ENCODE measurements at regions not wholly inside any gene's neighbourhood (a gene's known extent, or its start where the extent isn't known, plus 50 kb on each side); places are given as distances from the start of the nearest gene placed in this dataset.

DNA sequence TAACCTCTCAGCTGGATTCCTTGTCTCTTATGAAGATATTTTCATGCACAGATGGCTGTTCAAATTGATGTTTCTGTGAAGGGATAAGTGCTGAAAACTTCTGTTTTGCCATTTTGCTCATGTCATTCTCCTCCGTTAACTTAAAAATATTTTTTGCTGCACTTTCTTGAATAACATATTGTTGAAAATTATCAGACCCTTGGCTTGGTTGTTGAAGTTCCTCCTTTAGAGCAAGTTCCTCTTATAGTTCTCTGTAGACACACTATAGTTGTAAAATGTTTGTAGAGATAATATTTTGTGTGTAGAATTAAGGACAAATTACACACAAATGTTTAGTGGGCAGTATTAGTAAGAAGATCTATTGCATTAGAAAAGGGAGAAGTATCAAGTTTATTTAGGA is 300.4 kb downstream of the SV2B start:
- TF ChIP-seq, protein P1, sequence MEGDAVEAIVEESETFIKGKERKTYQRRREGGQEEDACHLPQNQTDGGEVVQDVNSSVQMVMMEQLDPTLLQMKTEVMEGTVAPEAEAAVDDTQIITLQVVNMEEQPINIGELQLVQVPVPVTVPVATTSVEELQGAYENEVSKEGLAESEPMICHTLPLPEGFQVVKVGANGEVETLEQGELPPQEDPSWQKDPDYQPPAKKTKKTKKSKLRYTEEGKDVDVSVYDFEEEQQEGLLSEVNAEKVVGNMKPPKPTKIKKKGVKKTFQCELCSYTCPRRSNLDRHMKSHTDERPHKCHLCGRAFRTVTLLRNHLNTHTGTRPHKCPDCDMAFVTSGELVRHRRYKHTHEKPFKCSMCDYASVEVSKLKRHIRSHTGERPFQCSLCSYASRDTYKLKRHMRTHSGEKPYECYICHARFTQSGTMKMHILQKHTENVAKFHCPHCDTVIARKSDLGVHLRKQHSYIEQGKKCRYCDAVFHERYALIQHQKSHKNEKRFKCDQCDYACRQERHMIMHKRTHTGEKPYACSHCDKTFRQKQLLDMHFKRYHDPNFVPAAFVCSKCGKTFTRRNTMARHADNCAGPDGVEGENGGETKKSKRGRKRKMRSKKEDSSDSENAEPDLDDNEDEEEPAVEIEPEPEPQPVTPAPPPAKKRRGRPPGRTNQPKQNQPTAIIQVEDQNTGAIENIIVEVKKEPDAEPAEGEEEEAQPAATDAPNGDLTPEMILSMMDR (IDR thresholded peaks at IDR 0.05), result no peak
- TF ChIP-seq POLR2A (IDR thresholded peaks at IDR 0.05), result no peak
